ENCODE measurements at regions not wholly inside any gene's neighbourhood (a gene's known extent, or its start where the extent isn't known, plus 50 kb on each side); places are given as distances from the start of the nearest gene placed in this dataset.
"Not testable (repeated sequence)": the region's sequence is repeated elsewhere in the genome, so short reads cannot be mapped to it uniquely, and the experiment has no call there.

DNA sequence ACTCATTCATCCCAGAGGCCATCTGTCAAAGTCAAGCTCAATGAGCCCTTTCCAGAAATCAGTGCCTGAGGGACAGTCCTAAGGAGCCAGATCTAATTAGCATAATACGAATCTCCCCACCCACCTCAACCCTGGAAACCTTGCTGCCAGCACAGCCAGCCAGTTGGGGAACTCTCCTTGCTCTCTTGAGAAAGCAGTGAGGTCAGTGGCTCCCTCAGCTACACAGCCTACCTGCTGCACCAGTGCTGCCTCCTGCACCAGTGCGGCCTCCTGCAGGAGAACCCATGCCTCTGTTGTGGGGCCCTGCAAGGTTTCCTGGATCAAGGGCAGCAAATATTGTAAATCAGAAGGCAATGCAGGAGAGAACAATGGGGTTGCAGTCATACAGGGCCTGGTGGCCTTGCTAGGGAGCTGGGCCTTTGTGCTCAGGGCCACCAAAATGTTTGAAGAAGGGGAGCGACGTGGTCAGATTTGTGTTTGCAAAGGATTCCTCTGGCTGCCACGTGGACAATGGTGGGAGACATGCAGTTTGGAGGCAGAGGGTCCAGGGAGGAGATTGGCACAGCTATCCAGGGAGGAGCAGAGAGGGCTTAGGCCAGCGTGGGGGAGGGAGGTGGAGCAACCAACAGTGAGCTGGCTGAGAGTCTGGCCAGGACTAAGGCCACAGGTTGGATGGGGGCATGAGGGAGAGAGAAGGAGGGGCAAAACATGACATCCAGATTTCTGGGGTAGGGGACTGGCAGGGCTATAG lies 124.3 kb upstream of the MAMLD1 start:
- no peak for DNase-seq (ENCODE audit: low spot score)

DNA sequence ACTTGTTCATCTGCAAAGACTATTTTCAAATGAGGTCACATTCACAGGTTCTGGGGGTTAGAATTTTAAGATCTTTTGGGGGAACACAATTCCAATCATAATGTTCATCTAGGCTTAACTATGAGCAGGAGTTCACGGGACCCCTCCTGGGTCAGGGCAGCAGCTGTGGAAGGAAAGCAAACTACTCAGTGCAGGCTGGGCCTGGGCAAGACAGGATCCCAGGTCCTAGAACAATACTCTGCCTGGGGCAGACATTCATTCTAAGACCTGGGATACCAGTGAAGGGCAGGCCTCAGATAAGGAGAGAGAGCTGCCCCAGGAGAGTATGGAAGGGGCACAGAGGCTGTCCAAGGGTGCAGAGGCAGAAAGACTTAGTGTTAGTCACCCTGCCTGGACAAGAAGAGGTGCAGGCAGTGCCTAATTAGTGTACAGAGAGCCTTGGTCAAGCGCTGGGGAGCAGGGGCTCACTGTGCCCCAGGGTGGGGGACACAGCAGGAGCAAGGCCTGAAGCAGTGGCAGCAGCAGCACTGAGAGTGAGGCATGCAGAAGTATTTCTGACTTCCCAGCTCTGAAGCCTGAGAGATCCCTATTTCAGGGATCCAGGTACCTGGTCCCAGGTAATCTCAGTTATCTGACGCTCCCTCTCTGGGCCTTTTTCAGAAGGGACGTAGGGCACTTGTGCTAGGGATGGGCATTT lies 123.0 kb upstream of the MAMLD1 start:
- DNase-seq (ENCODE audit: low spot score), result no peak

DNA sequence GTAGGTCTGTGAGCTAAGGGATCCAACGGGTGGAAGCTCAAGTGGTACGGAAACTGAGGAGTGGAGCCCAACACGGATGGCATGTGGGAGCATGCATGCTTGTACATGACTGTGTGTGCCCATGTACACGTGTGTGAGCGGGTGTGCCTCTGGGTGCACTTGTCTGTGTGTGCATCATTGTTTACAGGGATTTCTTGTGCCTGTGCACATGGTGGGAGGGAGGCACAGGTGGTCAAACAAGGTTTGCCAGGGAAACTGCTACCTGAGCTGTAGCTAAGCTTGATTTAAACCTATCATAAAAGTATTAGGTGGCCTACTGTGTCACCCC lies 122.5 kb upstream of the MAMLD1 start:
- DNase-seq (ENCODE audit: low spot score), result no peak

DNA sequence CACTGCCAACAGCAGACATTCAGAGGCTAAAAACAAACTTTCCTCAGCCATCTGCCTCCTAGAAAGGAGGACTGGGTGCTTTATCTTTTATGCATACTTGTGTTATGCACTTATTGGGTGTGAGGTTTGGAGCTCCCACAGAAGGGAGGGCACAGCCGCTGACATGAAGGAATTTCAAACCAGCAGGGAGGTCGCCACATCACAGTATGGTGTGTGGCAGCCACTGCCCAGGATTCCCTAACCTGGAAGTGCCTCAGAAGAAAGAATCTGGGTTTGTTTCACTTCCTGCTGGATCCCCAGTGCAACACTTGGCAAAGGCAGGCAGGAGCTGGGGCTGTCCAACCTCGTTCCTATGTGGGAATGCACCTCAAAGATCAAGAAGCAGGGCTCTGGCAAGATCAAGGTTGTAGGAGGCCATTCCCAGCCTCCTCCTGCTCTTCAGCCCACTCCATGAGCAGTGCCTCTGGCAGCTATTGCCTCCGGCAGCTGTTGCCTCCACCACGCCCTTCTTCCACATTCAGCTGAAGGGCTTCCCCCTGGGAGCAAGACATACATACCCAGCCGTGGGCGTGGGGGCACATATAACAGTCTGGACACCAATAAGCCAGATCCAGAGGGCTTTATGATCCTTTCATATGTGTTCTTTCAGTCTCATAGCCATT lies 109.0 kb upstream of the MAMLD1 start:
- no peak for DNase-seq (ENCODE audit: low spot score)

DNA sequence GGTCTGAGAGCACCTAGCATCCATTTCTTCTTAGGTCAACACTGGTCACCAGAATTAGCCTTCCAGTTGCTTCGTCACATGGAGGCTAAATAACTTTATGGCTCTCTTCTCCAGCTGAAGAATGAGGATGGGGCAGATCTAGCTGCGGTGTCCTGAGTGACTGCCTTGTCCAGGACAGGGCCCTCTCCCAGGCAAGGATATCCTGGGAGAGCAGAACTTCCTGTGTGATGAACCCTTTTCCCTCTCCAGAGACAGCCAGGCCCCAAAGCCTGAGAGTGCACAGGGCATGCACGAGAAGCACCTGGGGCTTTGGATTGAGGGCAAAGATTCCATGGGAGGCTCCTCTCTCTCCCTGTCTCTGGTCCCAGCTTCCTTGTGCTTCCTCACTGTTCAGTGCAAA lies 108.2 kb upstream of the MAMLD1 start:
- DNase-seq (ENCODE audit: low spot score), result no peak

DNA sequence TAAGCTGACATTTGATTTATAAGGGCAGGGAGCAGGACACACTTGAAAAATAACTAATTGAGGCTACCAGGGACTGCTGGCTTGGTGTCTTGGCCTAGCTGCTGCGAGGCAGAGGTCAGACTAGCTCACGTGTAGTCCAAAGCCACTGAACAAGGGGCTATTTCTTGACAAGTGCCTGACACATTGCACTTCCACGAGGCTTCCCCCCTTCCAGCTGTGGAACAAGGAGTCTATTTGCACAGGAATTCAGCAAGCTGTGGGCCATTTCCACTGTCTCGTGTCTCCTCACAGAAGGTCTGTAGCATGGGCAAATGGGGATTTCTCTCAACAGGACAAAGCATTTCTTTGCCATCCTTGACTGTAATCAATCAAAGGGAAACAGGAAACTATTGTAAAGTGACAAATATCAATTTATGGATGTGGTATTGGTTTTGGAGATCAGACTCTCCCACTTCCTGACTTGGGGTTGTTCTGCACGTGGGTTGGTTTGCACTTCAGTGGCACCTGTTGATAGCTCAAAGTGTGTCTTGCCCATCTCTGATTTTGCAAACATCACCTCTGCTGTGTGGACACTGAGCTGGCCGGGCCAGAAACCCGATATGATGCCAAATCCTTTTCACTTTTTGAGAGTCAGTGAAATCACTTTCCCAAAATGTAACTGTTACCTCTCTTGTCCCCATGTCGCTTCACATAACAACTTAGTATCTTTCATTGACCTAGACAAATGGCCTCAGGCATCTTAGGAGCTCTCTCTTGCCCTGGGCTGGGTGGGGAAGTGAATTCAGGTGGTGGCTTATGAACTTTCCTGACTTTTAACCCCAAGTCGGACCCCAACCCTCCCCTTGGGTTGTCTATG lies 107.4 kb upstream of the MAMLD1 start:
- DNase-seq (ENCODE audit: low spot score), result no peak

DNA sequence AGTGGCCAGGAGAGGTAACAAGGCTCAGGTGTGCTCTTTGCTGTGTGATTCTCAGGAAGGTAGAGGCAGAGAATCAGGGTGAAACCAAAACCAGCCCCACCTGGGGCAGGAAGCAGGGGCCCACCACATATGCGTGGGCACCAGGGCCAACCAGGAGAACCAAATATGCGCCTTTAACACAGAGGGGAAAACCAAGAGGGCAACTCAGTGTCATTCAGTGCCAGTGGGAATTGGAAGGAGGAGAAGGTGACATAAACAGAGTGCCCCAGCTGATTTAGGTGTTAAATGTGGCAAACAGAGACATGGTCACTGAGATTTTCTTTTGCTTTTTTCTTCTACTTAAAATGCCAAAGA lies 106.8 kb upstream of the MAMLD1 start:
- no peak for DNase-seq (ENCODE audit: low spot score)

DNA sequence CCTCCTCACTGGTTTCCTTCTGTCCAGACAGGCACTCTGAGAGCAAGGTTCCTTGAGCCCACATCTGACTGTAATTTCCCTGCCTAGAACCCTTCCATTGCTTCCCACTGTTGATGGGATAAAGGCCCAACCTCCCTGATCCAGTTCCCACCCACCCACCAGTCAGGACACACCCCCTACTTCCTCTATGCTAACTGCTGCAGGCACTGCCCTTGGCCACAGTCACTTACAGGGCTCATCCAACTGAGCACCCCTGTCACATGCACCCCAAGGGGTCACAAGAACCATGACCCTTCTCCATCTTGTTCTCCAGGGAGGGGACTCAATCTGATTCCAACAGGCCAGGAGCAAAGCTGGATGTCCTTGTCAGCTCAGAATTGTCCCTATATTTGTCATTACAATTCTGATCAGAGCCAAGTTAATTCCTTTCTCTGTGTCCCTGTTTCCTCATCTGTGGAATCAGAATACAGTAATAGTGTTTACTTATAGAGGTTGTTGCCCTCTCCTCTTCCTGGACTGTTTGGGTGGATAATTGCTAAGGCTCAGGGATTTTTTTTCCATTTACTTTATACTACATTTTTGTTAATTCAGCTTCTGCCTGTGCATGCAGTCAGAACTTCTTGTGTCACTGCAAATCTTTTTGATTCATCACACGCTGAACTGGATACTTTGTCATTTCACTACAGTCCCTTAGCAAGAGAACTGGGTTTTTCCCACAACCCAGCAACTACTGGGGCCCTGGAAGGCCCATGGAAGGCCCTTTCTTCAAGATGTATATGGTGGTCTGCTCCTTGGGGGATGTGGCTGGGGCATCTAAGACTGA lies 105.6 kb upstream of the MAMLD1 start:
- DNase-seq (ENCODE audit: low spot score), result no peak

DNA sequence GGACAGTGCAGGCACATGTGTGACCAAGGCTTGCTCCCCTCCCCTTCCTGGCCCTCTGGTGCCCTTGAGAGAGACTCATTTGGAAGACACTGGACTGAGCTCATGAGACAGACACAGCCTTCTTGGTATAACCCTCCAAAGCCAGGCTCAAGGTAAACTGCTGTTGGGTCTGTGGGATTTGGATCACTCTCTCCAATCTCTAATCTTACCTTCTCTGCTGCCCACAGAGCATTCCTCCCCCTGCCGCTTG lies 105.0 kb upstream of the MAMLD1 start:
- DNase-seq (ENCODE audit: low spot score), result no peak

DNA sequence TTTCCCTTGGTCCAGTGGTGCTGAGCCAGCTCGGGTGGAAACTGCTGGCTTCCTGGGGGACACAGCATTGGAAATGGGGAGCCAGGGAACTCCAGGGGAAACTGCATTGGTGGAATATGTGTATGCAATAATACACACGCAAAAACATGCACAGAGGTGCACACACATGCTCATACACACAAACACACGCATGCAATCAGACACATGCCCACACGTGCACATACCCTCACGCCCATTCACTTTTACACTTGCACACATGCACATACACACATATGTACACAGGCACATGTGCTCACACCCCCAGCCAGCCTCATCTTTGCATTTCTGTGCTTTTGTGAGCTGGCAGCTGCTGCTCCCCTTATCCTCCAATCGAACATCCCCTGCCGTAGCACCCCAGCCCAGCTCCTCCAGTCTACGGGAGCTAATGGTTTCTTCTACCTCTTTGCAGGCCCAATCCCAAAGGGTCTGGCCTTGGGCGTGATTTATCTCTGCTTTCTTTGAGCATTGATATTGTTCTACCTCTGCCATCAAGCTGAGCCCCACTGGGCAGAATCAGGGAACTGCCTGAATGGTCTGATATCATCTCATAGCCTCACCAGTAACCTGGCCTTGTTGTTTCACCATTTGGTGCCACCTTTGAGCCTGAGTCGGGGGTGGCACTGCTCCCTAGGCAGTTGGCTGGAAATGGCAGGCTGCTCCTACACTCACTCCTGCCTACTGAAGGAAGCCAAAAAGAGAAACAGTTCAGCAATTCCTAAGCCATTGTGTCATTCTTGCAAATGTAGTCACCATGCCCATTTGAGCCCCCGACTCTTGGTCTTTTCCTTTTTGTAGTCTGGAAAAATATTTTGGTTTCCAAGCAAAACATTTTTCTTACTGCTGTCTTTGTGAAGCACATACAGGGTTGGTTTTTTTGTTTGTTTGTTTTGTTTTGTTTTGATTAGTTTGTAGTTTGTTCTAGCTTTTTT lies 104.4 kb upstream of the MAMLD1 start:
- peak; percentile 27 for DNase-seq (ENCODE audit: low spot score)

DNA sequence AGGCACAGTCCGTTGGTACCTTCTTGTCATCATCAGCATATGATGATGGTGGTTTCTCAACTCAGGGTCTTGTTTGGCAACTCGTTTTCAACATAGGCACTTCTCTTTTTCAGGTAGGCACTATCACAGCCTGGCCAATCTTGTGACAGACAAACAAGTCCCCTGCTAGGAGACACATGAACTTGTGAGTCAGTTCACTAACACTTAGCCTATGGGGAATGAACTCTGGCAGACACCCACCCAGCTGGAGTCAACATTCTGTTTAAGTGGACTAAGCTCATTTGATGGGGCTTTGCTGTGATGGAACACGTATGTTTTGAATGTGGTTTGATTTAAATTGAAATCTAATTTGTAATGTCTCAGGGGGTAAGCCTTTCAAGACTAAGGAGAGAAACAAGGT lies 100.7 kb upstream of the MAMLD1 start:
- no peak for DNase-seq (ENCODE audit: low spot score)

DNA sequence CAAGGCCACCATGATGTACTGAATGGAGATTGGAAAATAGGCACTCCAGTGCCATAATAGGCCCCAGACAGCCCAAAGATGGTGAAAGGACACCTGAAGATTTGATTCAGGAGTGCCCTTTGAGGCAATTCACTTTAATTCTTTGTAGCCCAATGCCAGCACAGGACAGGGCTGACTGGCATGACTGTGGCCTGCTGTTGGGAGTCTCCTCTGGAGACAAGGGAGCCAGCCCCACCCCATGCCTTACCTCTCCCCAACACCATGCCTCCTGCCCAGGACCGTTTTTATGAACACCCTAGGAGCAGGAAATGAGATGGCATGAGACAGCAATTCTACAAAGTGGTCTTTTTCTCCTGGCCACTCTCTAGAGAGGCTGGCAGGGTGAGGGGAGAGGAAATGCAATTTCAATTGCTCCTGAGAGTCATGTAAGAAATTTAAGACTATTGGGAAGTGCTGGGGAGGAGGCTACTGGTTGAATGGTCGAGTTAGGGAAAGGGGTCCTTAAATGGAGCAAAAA lies 94.2 kb upstream of the MAMLD1 start:
- no peak for DNase-seq (ENCODE audit: low spot score)

DNA sequence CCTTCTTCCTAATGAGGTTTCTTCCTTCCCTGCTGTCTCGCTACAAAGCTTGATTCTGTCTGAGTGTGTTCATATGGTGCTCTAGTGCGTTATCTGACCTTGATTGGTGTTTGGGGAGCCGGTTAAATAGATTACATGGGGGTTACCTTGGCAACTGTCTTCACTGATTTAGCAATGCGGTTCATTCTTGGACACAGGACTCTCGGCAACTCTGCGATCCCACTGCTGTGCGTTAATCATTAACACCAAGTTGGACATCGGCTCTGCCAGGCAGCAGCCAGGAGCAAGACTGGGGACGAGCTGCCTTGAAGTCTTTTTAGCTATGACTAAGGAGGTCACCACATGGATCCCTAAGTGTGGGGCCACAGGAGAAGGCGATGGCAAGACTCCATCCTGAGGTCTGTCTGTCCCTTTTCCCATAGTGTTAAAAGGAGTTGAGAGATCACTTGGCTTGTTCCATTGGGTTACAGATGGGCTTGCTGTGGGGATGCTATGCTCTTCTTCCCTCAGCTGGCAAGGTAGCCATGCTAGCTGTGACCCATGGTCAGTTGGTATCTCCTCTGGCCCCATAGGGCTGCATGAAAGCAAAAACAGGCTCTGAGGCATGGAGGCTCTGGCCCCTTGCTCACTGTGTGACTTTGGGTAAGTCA lies 93.4 kb upstream of the MAMLD1 start:
- DNase-seq (ENCODE audit: low spot score), result no peak

DNA sequence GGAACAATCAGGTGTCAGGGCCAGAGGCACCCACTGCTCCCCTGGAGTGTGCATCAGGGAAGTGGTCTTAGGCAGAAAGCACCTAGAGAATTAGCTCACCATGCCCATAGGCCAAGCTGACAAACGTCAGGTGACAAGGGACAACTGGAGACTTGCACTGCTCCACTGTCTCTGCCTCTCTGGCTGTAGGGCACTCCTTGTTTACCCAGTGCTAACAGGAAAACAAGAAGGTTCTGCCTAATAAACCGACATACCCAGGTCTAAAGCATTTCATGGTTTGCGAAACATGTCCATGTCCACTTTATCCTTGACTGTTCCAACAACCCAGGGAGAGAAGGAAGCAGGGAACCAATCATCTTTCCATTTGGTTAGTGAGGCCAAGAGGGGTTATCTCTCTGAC lies 92.5 kb upstream of the MAMLD1 start:
- no peak for DNase-seq (ENCODE audit: low spot score)

DNA sequence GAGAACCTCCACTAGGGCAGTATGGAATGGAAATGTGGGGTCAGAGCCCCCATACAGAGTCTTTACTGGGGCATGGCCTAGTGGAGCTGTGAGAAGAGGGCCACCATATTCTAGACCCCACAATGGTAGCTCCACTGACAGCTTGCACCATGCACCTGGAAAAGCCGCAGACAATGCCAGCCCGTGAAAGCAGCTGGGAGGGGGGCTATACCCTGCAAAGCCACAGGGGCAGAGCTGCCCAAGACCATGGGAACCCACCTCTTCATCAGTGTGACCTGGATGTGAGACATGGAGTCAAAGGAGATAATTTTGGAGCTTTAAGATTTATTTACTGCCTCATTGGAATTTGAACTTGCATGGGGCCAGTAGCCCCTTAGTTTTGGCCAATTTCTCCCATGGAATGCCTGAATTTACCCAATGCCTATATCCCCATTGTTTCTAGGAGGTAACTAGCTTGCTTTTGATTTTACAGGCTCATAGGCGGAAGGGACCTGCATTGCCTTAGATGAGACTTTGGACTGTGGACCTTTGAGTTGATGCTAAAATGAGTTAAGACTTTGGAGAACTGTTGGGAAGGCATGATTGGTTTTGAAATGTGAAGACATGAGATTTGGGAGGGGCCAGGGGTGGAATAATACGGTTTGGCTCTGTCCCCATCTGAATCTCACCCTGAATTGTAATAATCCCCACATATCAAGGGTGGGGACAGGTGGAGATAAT lies 89.4 kb upstream of the MAMLD1 start:
- DNase-seq (ENCODE audit: low spot score), result not testable (repeated sequence)

DNA sequence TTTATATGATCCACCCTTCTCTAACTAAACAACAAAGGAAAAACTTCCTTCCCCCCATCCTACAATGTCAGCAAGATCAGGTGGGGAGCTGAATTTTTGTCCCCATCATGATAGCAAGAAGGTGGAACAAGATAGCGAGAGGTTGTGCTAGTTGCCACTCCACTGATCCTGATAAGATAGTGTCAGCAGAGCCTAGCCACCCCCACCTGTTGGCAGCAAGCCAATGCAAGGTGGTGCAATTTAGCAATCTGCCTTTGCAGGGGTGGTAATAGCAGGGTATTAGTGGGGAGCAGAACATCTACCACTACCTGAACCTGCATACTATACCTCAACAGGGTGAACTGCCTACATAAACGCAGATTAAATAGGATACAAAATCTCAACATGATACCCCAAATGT lies 80.2 kb upstream of the MAMLD1 start:
- DNase-seq (ENCODE audit: low spot score), result no peak

DNA sequence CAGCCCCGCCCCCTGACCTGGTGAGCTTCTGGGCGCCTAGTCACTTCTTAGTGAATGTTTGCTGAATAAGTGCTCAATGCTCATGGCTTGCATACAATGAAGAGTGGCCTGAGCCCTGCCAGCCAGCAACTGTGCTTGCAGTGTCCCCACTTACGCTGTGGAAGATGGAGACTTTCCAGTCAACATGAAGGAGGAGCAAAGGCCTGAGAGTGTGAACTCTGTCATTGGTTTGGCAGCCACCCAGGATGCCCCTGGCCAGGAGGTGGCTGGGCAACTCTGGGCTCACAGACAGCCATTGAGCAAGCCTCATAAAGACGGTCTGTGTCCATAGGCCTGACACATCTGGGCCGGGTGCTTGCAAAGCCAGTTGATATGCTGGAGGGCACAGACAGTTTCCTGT lies 72.1 kb upstream of the MAMLD1 start:
- no peak for DNase-seq (ENCODE audit: low spot score)

DNA sequence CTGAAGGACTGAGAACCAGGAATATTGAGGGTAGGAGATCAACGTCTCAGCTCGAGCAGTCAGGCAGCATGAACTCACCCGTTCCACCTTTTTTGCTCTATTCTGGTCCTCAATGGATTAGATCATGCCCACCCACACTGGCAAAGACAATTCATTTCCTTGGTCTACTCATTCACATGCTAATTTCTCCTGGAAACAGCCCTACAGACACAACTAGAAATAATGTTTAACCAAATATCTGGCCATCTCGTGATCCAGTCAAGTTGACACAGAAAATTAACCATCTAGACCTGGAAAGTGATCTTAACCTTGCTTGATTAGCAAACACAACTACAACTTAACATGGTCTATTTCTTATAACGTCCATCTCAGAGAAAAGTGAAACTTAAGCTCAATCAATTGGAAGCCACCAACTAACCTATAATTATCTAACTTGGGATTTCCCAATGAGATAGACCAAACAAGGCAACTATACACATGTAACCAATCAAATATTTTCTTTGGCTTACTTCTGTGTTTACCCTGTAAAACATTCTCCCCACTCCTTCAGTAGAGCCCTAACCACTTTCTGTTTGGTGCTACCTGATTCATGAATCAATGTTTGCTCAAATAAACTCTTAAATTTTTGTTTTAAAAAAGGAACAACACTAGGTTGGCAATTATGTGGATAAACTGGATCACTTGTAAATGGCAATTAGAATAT lies 69.7 kb upstream of the MAMLD1 start:
- no peak for DNase-seq (ENCODE audit: low spot score)

Measured in AG08395 (cell line).